ENCODE measurements at regions not wholly inside any gene's neighbourhood (a gene's known extent, or its start where the extent isn't known, plus 50 kb on each side); places are given as distances from the start of the nearest gene placed in this dataset.

GRCh38 chr13:64925727-64926126 is 2304.4 kb downstream of the PCDH9 start:
- H2AFZ ChIP-seq (ENCODE audit: low read length) = no peak overlapping the region
- H3K56ac ChIP-seq (ENCODE audit: insufficient read length, low read depth, low read length) = no peak overlapping the region
- no peaks in the 10 kb centered on the region for H3K23me2 ChIP-seq (ENCODE audit: insufficient read length, low read depth, low read length, poor library complexity, severe bottlenecking)
- no peak for DNase-seq
- no peaks in the 10 kb centered on the region for H3K9me3 ChIP-seq (ENCODE audit: control insufficient read depth, low read depth, low read length)
- Mint-ChIP-seq H3K27me3 (ENCODE audit: low read depth) (no peaks in the 10 kb centered on the region), H3K9me3 (no peaks in the 10 kb centered on the region), H3K4me1 (no peaks in the 10 kb centered on the region), H3K27ac (no peak overlapping the region), H3K36me3 (ENCODE audit: insufficient read depth in 1 of 3, low read depth in 3 of 3) (no peaks in the 10 kb centered on the region), H3K4me3 (no peak overlapping the region)
- WGBS (ENCODE audit: extremely low coverage, insufficient read length, low lambda C conversion rate) = no CpG with 5 or more reads among the region's 22 CpGs
- no peaks in the 10 kb centered on the region for H4K20me1 ChIP-seq (ENCODE audit: control insufficient read depth, insufficient read depth, insufficient read length)
- no peak overlapping the region for H3K9ac ChIP-seq (ENCODE audit: extremely low read depth, insufficient read length, low read length)
- no peak for TF ChIP-seq CTCF (conservative IDR thresholded peaks at IDR 0.05)
- no peak overlapping the region for H2BK20ac ChIP-seq (ENCODE audit: low read depth, low read length, poor library complexity, severe bottlenecking)
- no peak overlapping the region for H3K4ac ChIP-seq (ENCODE audit: low read depth, low read length)
- no peak overlapping the region for H2BK120ac ChIP-seq (ENCODE audit: low read depth, low read length, poor library complexity, severe bottlenecking)
- no peak overlapping the region for H2BK12ac ChIP-seq (ENCODE audit: insufficient read length, low read depth, low read length)
- H3K4me2 ChIP-seq (ENCODE audit: insufficient read depth, insufficient read length, low read length) = no peak overlapping the region
- no peak overlapping the region for H3K23ac ChIP-seq (ENCODE audit: insufficient read length, low read depth, low read length)
- no peak overlapping the region for H2BK5ac ChIP-seq (ENCODE audit: insufficient read length, low read length)
- no peak overlapping the region for H2AK5ac ChIP-seq (ENCODE audit: insufficient read length, low read length)
- H3K79me2 ChIP-seq (ENCODE audit: insufficient read depth, low read length) = no peaks in the 10 kb centered on the region
- no peak overlapping the region for H4K8ac ChIP-seq (replicated peaks; ENCODE audit: insufficient read length, low read depth, low read length)
- no peak overlapping the region for H3K14ac ChIP-seq (ENCODE audit: insufficient read depth, low read length)
- H2BK15ac ChIP-seq (ENCODE audit: low read depth, low read length) = no peak overlapping the region
- no peak overlapping the region for H3K27ac ChIP-seq (ENCODE audit: insufficient read length, low read depth, low read length)
- no peak overlapping the region for H3K18ac ChIP-seq (ENCODE audit: insufficient read length, low read depth, low read length)
- no peak overlapping the region for H3T11ph ChIP-seq (ENCODE audit: low read length)
- H3K79me1 ChIP-seq (ENCODE audit: insufficient read depth, low read depth, low read length, poor library complexity, severe bottlenecking) = no peaks in the 10 kb centered on the region
- H3K4me1 ChIP-seq (ENCODE audit: insufficient read depth, low read length) = no peaks in the 10 kb centered on the region
- no peaks in the 10 kb centered on the region for H3K27me3 ChIP-seq (ENCODE audit: insufficient read depth, low read length)
- H4K91ac ChIP-seq (ENCODE audit: insufficient read length, low read depth, low read length) = no peak overlapping the region
- no peak overlapping the region for H4K5ac ChIP-seq (ENCODE audit: insufficient read length, low read depth, low read length)
